DND-41 (cell line): ENCODE measurements at regions not wholly inside any gene's neighbourhood (a gene's known extent, or its start where the extent isn't known, plus 50 kb on each side); places are given as distances from the start of the nearest gene placed in this dataset.
"Not testable (repeated sequence)": the region's sequence is repeated elsewhere in the genome, so short reads cannot be mapped to it uniquely, and the experiment has no call there.

Experiments used
- ATAC-seq: fragments of 200-7000 bp; cut with Tn5 transposase; 3 replicates; pipeline ENCODE4 v1.9.1; 2021; ENCODE audit warnings: low read depth; ENCODE audit not compliant: insufficient read depth
- DNase-seq: peaks from one replicate; pipeline ENCODE4 v3.0.0-alpha.2; 2020
- H2AFZ ChIP-seq: 2 replicates; pipeline ENCODE4 v1.6.0; 2012; ENCODE audit warnings: low read depth, low read length
- H3K27ac ChIP-seq: 2 replicates; pipeline ENCODE4 v1.5.1; 2012; ENCODE audit warnings: low read length, inconsistent platforms
- H3K27me3 ChIP-seq: fragments of 200-600 bp; sonication (generic); 2 replicates; pipeline ENCODE4 v1.6.0; 2012; ENCODE audit warnings: low read length, mild to moderate bottlenecking, inconsistent platforms; ENCODE audit not compliant: insufficient read depth, poor library complexity
- H3K36me3 ChIP-seq: 2 replicates; pipeline ENCODE4 v1.5.1; 2012; ENCODE audit warnings: low read length, inconsistent platforms; ENCODE audit not compliant: insufficient read depth
- H3K4me1 ChIP-seq: 2 replicates; pipeline ENCODE4 v1.5.1; 2012; ENCODE audit warnings: mild to moderate bottlenecking, low read length; ENCODE audit not compliant: insufficient read depth
- H3K4me2 ChIP-seq: 2 replicates; pipeline ENCODE4 v1.6.0; 2012; ENCODE audit warnings: mild to moderate bottlenecking, moderate library complexity, low read length, inconsistent platforms; ENCODE audit not compliant: insufficient read depth
- H3K4me3 ChIP-seq, 2 experiments: fragments of 200-600 bp in 1 of 2; shearing (Covaris generic) in 1 of 2; 2 replicates each; pipeline ENCODE4 v1.5.1; 2012 to 2016; ENCODE audit warnings: inconsistent platforms in 2 of 2, low read length in 2 of 2, mild to moderate bottlenecking in 2 of 2, low read depth in 1 of 2, moderate library complexity in 1 of 2
- H3K79me2 ChIP-seq: 2 replicates; pipeline ENCODE4 v1.6.0; 2012; ENCODE audit warnings: low read length, inconsistent platforms; ENCODE audit not compliant: insufficient read depth
- H3K9ac ChIP-seq: 2 replicates; pipeline ENCODE4 v1.6.0; 2012; ENCODE audit warnings: low read depth, mild to moderate bottlenecking, inconsistent platforms, low read length, moderate library complexity
- H3K9me3 ChIP-seq: 2 replicates; pipeline ENCODE4 v1.5.1; 2012; ENCODE audit warnings: low read length, moderate library complexity, mild to moderate bottlenecking, inconsistent platforms; ENCODE audit not compliant: insufficient read depth, severe bottlenecking
- H4K20me1 ChIP-seq: 2 replicates; pipeline ENCODE4 v1.6.0; 2012; ENCODE audit warnings: low read length; ENCODE audit not compliant: insufficient read depth

GRCh38 chr4:49147143-49147542, 161.1 kb downstream of the CWH43 start:
- not testable (repeated sequence) for H3K27ac ChIP-seq, H4K20me1 ChIP-seq, H3K36me3 ChIP-seq, H3K4me3 ChIP-seq, H3K4me2 ChIP-seq, H3K9ac ChIP-seq, H3K79me2 ChIP-seq, H3K4me1 ChIP-seq, H3K27me3 ChIP-seq, DNase-seq, H2AFZ ChIP-seq
- peak; percentile 37; the same call in 2 of the 3 replicates for ATAC-seq
- peaks cover 71% of the 10 kb centered on the region for H3K9me3 ChIP-seq

GRCh38 chr4:49147596-49147995, 161.5 kb downstream of the CWH43 start:
- H4K20me1 ChIP-seq, H3K4me2 ChIP-seq, DNase-seq, H3K27me3 ChIP-seq, H3K79me2 ChIP-seq, H3K9ac ChIP-seq, ATAC-seq, H3K4me1 ChIP-seq, H3K36me3 ChIP-seq, H2AFZ ChIP-seq, H3K27ac ChIP-seq: not testable (repeated sequence)
- Histone ChIP-seq H3K9me3 (peaks cover 76% of the 10 kb centered on the region), H3K4me3 (0 out of 4 replicates have a peak overlapping the region, but pooled peaks of 1 of the 2 experiments have one; percentile 1)

DNA sequence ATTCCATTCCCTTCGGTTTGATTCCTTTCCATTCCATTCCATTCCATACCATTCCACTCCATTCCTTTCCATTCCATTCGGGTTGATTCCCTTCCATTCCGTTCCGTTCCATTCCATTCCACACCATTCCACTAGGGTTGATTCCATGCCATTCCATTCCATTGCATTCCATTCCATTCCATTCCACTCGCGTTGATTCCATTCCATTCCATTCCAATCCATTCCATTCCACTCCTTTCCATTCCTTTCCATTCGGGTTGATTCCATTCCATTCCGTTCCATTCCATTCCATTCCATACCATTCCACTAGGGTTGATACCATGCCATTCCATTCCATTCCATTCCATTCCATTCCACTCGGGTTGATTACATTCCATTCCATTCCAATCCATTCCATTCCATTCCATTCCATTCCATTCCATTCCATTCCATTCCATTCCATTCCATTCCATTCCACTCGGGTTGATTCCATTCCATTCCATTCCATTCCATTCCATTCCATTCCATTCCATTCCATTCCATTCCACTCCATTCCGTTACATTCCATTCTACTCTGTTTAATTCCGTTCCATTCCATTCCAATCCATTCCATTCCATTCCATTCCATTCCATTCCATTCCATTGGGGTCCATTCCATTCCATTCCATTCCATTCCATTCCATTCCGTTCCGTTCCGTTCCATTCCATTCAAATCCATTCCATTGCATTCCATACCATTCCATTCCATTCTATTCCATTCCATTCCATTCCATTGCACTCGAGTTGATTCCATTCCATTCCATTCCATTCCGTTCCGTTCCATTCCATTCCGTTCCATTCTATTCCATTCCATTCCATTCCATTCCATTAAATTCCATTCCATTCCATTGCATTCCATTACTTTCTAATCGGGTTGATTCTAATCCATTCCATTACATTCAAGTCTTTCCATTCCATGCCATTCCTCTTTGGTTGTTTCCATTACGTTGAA, 163.2 kb downstream of the CWH43 start:
- not testable (repeated sequence) for H4K20me1 ChIP-seq, H3K36me3 ChIP-seq, H3K9ac ChIP-seq, H3K27ac ChIP-seq, H3K4me2 ChIP-seq, H3K79me2 ChIP-seq, H3K27me3 ChIP-seq, H3K4me1 ChIP-seq, DNase-seq, H2AFZ ChIP-seq
- Histone ChIP-seq H3K4me3 (0 out of 4 replicates have a peak overlapping the region, but pooled peaks of 1 of the 2 experiments have one; percentile 1), H3K9me3 (peaks cover 89% of the 10 kb centered on the region)
- ATAC-seq: peak; percentile 74

GRCh38 chr4:49150351-49151083, 164.4 kb downstream of the CWH43 start:
- not testable (repeated sequence) for ATAC-seq, DNase-seq, H3K9ac ChIP-seq, H3K27ac ChIP-seq, H3K4me2 ChIP-seq, H2AFZ ChIP-seq, H3K4me1 ChIP-seq, H3K36me3 ChIP-seq, H3K27me3 ChIP-seq, H3K4me3 ChIP-seq, H3K79me2 ChIP-seq, H4K20me1 ChIP-seq
- H3K9me3 ChIP-seq: peaks cover 93% of the 10 kb centered on the region

- not testable (repeated sequence) for H3K27ac ChIP-seq, H2AFZ ChIP-seq, H3K36me3 ChIP-seq, H3K27me3 ChIP-seq, H3K4me1 ChIP-seq, DNase-seq, H4K20me1 ChIP-seq, H3K9ac ChIP-seq, H3K4me2 ChIP-seq, H3K79me2 ChIP-seq
- Histone ChIP-seq H3K4me3 (peak overlapping the region in 1 of 2 experiments; percentile 1; a peak in 1 of 4 replicates), H3K9me3 (peaks cover 82% of the 10 kb centered on the region)
- ATAC-seq: 0 out of 3 replicates have a peak, but pooled peaks have one; percentile 45
Measured at GRCh38 chr4:49153011-49153410, 166.9 kb downstream of the CWH43 start.

DNA sequence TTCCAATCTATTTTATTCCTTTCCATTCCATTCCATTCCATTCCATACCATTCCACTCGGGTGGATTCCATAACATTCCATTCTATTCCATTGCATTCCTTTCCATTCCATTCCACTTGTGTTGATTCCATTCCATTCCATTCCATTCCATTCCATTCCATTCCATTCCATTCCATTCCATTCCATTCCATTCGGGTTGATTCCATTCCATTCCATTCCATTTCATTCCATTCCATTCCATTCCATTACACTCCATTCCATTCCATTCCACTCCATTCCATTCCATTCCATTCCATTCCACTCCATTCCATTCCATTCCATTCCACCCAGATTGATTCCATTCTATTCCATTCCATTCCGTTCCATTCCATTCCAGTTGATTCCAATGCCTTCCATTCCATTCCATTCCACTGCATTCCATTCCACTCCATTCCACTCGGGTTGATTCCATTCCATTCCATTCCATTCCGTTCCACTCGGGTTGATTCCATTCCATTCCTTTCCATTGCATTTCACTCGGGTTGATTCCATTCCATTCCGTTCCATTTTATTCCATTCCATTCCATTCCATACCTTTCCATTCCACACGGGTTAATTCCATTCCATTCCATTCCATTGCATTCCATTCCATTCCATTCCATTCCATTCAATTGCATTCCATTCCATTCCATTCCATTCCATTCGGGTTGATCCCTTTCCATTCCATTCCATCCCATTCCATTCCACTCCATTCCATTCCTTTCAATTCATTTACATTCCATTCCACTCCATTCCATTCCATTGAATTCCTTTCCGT, 168.4 kb downstream of the CWH43 start:
- H3K4me3 ChIP-seq, H2AFZ ChIP-seq, H4K20me1 ChIP-seq, H3K27ac ChIP-seq, H3K4me2 ChIP-seq, DNase-seq, H3K27me3 ChIP-seq, H3K36me3 ChIP-seq, H3K79me2 ChIP-seq, H3K4me1 ChIP-seq, H3K9ac ChIP-seq: not testable (repeated sequence)
- H3K9me3 ChIP-seq: peaks cover 73% of the 10 kb centered on the region
- ATAC-seq: peak; percentile 57

GRCh38 chr4:49155270-49155669, 169.2 kb downstream of the CWH43 start:
- not testable (repeated sequence) for H4K20me1 ChIP-seq, H3K27me3 ChIP-seq, H3K4me3 ChIP-seq, H3K79me2 ChIP-seq, H3K36me3 ChIP-seq, H3K9ac ChIP-seq, H3K4me1 ChIP-seq, ATAC-seq, H2AFZ ChIP-seq, H3K27ac ChIP-seq, H3K4me2 ChIP-seq, DNase-seq
- peaks cover 65% of the 10 kb centered on the region for H3K9me3 ChIP-seq
